ENCODE measurements at regions not wholly inside any gene's neighbourhood (a gene's known extent, or its start where the extent isn't known, plus 50 kb on each side); places are given as distances from the start of the nearest gene placed in this dataset.

DNA sequence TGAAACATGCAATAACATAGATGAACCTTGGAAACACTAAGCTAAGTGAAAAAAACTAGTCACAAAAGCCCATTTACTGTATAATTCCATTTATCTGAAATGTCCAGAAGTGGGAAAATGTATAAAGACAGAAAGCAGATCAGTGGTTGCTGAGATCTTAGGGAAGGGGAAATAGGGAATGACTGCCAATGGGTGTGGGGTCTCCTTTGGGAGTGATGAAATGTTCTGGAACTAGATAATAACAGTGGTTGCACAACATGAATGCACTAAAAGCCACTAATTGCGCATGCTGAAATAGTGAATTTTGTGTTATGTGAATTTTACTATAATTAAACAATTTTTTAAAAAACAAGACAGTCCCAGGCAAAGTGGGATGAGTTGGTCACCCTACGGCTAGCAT lies 472.8 kb downstream of the CCDC171 start:
- WGBS, 2 experiments (ENCODE audit: insufficient coverage in 2 of 2), result 100% methylated on average over 1 of the region's 2 CpGs; no CpG with 5 or more reads in 1 of the 2 experiments

DNA sequence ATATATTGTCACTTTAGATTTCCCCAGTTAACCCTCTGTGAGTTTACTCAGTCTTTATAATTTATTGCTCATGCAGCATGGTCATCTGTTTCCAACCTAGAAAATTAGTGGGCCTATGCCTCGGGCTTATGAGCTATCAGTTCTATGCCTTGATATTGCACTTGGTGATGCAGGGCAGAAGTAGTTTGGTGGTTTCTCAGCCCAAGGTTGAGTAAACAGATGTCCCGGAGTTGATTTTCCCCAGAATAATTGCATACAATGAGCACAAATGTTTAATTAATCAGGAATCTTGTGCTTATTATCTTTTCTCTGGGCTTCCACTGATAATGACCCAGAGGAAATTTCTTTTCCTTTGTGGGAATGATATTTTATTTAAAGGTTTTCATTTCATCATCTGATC lies 474.0 kb downstream of the CCDC171 start:
- WGBS, 2 experiments (ENCODE audit: insufficient coverage in 2 of 2), result 100% methylated on average over 1 of the region's 2 CpGs

More for the DNA sequence above, 472.8 kb downstream of the CCDC171 start:
- Histone ChIP-seq H3K4me1 (ENCODE audit: control insufficient read depth, insufficient read depth, low read length, poor library complexity, severe bottlenecking) (peaks cover 10% of the 10 kb centered on the region), H3K27ac (ENCODE audit: low read depth, low read length, severe bottlenecking) (no peak overlapping the region), H3K4me3 (ENCODE audit: extremely low read depth, insufficient read depth, low read length, poor library complexity, severe bottlenecking) (no peak overlapping the region), H3K36me3 (ENCODE audit: control insufficient read depth, insufficient read depth, low read length) (no peaks in the 10 kb centered on the region), H3K9me3 (ENCODE audit: control insufficient read depth, low read length) (peaks cover 5% of the 10 kb centered on the region)

GRCh38 chr9:16028548-16028947 lies 475.7 kb downstream of the CCDC171 start:
- WGBS, 2 experiments (ENCODE audit: insufficient coverage in 2 of 2), result 68 to 100% methylated on average over 1 to 2 of the region's 2 CpGs
- Histone ChIP-seq H3K27ac (ENCODE audit: low read depth, low read length, severe bottlenecking) (no peak overlapping the region), H3K36me3 (ENCODE audit: control insufficient read depth, insufficient read depth, low read length) (no peaks in the 10 kb centered on the region)

More for the DNA sequence above, 474.0 kb downstream of the CCDC171 start:
- Histone ChIP-seq H3K9me3 (ENCODE audit: control insufficient read depth, low read length) (peaks cover 5% of the 10 kb centered on the region), H3K27ac (ENCODE audit: low read depth, low read length, severe bottlenecking) (no peak overlapping the region), H3K4me3 (ENCODE audit: extremely low read depth, insufficient read depth, low read length, poor library complexity, severe bottlenecking) (no peak overlapping the region), H3K4me1 (ENCODE audit: control insufficient read depth, insufficient read depth, low read length, poor library complexity, severe bottlenecking) (peaks cover 12% of the 10 kb centered on the region), H3K36me3 (ENCODE audit: control insufficient read depth, insufficient read depth, low read length) (no peaks in the 10 kb centered on the region)

GRCh38 chr9:16029046-16029615 lies 476.3 kb downstream of the CCDC171 start:
- Histone ChIP-seq H3K27ac (ENCODE audit: low read depth, low read length, severe bottlenecking) (no peak overlapping the region), H3K4me1 (ENCODE audit: control insufficient read depth, insufficient read depth, low read length, poor library complexity, severe bottlenecking) (peaks cover 16% of the 10 kb centered on the region), H3K9me3 (ENCODE audit: control insufficient read depth, low read length) (peaks cover 5% of the 10 kb centered on the region), H3K4me3 (ENCODE audit: extremely low read depth, insufficient read depth, low read length, poor library complexity, severe bottlenecking) (no peak overlapping the region), H3K36me3 (ENCODE audit: control insufficient read depth, insufficient read depth, low read length) (no peaks in the 10 kb centered on the region)
- 96% methylated on average over 6 to 7 of the region's 7 CpGs for WGBS, 2 experiments (ENCODE audit: insufficient coverage in 2 of 2)

More at GRCh38 chr9:16028548-16028947, 475.7 kb downstream of the CCDC171 start:
- H3K4me1 ChIP-seq (ENCODE audit: control insufficient read depth, insufficient read depth, low read length, poor library complexity, severe bottlenecking), result peaks cover 16% of the 10 kb centered on the region
- H3K9me3 ChIP-seq (ENCODE audit: control insufficient read depth, low read length), result peaks cover 5% of the 10 kb centered on the region
- H3K4me3 ChIP-seq (ENCODE audit: extremely low read depth, insufficient read depth, low read length, poor library complexity, severe bottlenecking), result no peak overlapping the region

DNA sequence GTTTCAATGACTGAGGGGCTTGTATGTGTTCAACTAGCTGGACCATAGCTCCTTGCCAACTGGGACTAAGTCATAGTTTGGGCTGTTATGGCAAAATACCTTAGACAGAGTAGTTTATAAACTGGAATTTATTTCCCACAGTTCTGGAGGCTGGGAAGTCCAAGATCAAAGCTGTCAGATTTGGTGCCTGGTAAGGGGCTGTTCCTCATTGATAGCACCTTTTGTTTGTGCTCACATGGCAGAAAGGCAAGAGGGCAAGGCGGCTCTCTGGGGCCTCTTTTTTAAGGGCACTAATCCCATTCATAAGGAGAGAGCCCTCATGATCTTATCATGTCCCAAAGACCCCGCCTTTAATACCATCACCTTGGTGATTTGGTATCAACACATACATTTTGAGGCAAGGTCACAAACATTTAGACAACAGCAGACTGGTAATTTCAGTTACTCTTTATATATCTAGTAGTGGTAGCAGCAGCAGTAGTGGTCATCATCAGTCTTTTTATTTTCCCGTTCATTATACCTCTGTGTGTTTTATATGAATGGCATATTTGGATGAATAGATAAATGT lies 477.0 kb downstream of the CCDC171 start:
- H3K4me3 ChIP-seq (ENCODE audit: extremely low read depth, insufficient read depth, low read length, poor library complexity, severe bottlenecking), result no peak overlapping the region
- H3K9me3 ChIP-seq (ENCODE audit: control insufficient read depth, low read length), result peaks cover 5% of the 10 kb centered on the region
- 100% methylated on average over 1 of the region's 3 CpGs for WGBS, 2 experiments (ENCODE audit: insufficient coverage in 2 of 2)
- H3K36me3 ChIP-seq (ENCODE audit: control insufficient read depth, insufficient read depth, low read length), result no peaks in the 10 kb centered on the region
- H3K4me1 ChIP-seq (ENCODE audit: control insufficient read depth, insufficient read depth, low read length, poor library complexity, severe bottlenecking), result peaks cover 16% of the 10 kb centered on the region
- H3K27ac ChIP-seq (ENCODE audit: low read depth, low read length, severe bottlenecking), result peak overlapping the region; percentile 16

GRCh38 chr9:16030528-16031185 lies 477.8 kb downstream of the CCDC171 start:
- no peak overlapping the region for H3K4me3 ChIP-seq (ENCODE audit: extremely low read depth, insufficient read depth, low read length, poor library complexity, severe bottlenecking)
- H3K9me3 ChIP-seq (ENCODE audit: control insufficient read depth, low read length), result peaks cover 5% of the 10 kb centered on the region
- no peaks in the 10 kb centered on the region for H3K36me3 ChIP-seq (ENCODE audit: control insufficient read depth, insufficient read depth, low read length)
- peaks cover 16% of the 10 kb centered on the region for H3K4me1 ChIP-seq (ENCODE audit: control insufficient read depth, insufficient read depth, low read length, poor library complexity, severe bottlenecking)
- 61 to 91% methylated on average over 2 to 7 of the region's 8 CpGs for WGBS, 2 experiments (ENCODE audit: insufficient coverage in 2 of 2)
- H3K27ac ChIP-seq (ENCODE audit: low read depth, low read length, severe bottlenecking), result peak overlapping the region; percentile 55

- Histone ChIP-seq H3K36me3 (ENCODE audit: control insufficient read depth, insufficient read depth, low read length) (no peaks in the 10 kb centered on the region), H3K4me1 (ENCODE audit: control insufficient read depth, insufficient read depth, low read length, poor library complexity, severe bottlenecking) (peaks cover 16% of the 10 kb centered on the region), H3K4me3 (ENCODE audit: extremely low read depth, insufficient read depth, low read length, poor library complexity, severe bottlenecking) (no peak overlapping the region), H3K27ac (ENCODE audit: low read depth, low read length, severe bottlenecking) (no peak overlapping the region), H3K9me3 (ENCODE audit: control insufficient read depth, low read length) (peaks cover 5% of the 10 kb centered on the region)
- 67 to 69% methylated on average over 2 of the region's 2 CpGs for WGBS, 2 experiments (ENCODE audit: insufficient coverage in 2 of 2)
These were observed 478.6 kb downstream of the CCDC171 start for GRCh38 chr9:16031486-16031885.

GRCh38 chr9:16031971-16032370 lies 479.1 kb downstream of the CCDC171 start:
- Histone ChIP-seq H3K27ac (ENCODE audit: low read depth, low read length, severe bottlenecking) (no peak overlapping the region), H3K36me3 (ENCODE audit: control insufficient read depth, insufficient read depth, low read length) (no peaks in the 10 kb centered on the region), H3K4me1 (ENCODE audit: control insufficient read depth, insufficient read depth, low read length, poor library complexity, severe bottlenecking) (peaks cover 16% of the 10 kb centered on the region), H3K4me3 (ENCODE audit: extremely low read depth, insufficient read depth, low read length, poor library complexity, severe bottlenecking) (no peak overlapping the region), H3K9me3 (ENCODE audit: control insufficient read depth, low read length) (peaks cover 5% of the 10 kb centered on the region)
- WGBS, 2 experiments (ENCODE audit: insufficient coverage in 2 of 2), result 93 to 100% methylated on average over 4 to 6 of the region's 6 CpGs

DNA sequence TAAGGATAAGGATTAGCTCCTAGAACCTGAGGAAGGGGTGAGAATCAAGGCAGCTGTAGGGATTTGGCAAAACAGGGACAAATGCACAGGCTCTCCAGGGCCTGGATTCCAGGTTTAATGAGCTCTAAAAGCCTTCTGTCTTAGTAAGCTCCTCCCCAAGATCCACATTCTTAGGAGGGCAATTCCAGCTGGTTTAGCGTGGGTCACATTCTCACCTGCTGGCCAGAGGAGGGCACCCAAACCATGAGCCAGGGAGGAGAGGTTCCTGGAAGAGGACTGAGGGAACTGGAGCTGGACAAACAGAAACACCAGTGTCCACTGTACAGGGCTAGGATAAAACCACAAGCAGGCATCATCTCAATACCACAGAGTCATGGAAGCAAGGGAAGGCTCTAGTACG lies 480.0 kb downstream of the CCDC171 start:
- Histone ChIP-seq H3K4me3 (ENCODE audit: extremely low read depth, insufficient read depth, low read length, poor library complexity, severe bottlenecking) (no peak overlapping the region), H3K4me1 (ENCODE audit: control insufficient read depth, insufficient read depth, low read length, poor library complexity, severe bottlenecking) (peaks cover 16% of the 10 kb centered on the region), H3K27ac (ENCODE audit: low read depth, low read length, severe bottlenecking) (no peak overlapping the region), H3K36me3 (ENCODE audit: control insufficient read depth, insufficient read depth, low read length) (no peaks in the 10 kb centered on the region), H3K9me3 (ENCODE audit: control insufficient read depth, low read length) (peaks cover 5% of the 10 kb centered on the region)
- WGBS, 2 experiments (ENCODE audit: insufficient coverage in 2 of 2), result 75 to 93% methylated on average over 2 of the region's 2 CpGs

GRCh38 chr9:16033253-16033652 lies 480.4 kb downstream of the CCDC171 start:
- no peak overlapping the region for H3K4me3 ChIP-seq (ENCODE audit: extremely low read depth, insufficient read depth, low read length, poor library complexity, severe bottlenecking)
- no peak overlapping the region for H3K27ac ChIP-seq (ENCODE audit: low read depth, low read length, severe bottlenecking)
- WGBS, 2 experiments (ENCODE audit: insufficient coverage in 2 of 2), result 93 to 96% methylated on average over 11 to 13 of the region's 14 CpGs

More at GRCh38 chr9:16033253-16033652, 480.4 kb downstream of the CCDC171 start:
- H3K36me3 ChIP-seq (ENCODE audit: control insufficient read depth, insufficient read depth, low read length), result no peaks in the 10 kb centered on the region
- H3K9me3 ChIP-seq (ENCODE audit: control insufficient read depth, low read length), result peaks cover 5% of the 10 kb centered on the region
- peaks cover 16% of the 10 kb centered on the region for H3K4me1 ChIP-seq (ENCODE audit: control insufficient read depth, insufficient read depth, low read length, poor library complexity, severe bottlenecking)
